GM12875 (cell line): ENCODE measurements at regions not wholly inside any gene's neighbourhood (a gene's known extent, or its start where the extent isn't known, plus 50 kb on each side); places are given as distances from the start of the nearest gene placed in this dataset.

Source experiments
- H3K4me3 ChIP-seq: one replicate; pipeline ENCODE4 v1.5.1; 2011; ENCODE audit warnings: low read depth, low read length, control low read depth
- CTCF ChIP-seq: IDR thresholded peaks from 2 replicates; pipeline ENCODE4 v1.5.1; 2011; ENCODE audit warnings: low read depth, mild to moderate bottlenecking, control low read depth, inconsistent platforms, low read length, moderate library complexity, borderline replicate concordance; ENCODE audit not compliant: insufficient read depth

GRCh38 chr14:53491884-53492277, 338.8 kb upstream of the DDHD1 start:
- H3K4me3 ChIP-seq: no peak overlapping the region
- TF ChIP-seq CTCF: no peak

GRCh38 chr14:53491256-53491883, 338.2 kb upstream of the DDHD1 start:
- TF ChIP-seq CTCF: no peak
- H3K4me3 ChIP-seq: no peak overlapping the region

GRCh38 chr14:53478174-53478573, 325.1 kb upstream of the DDHD1 start:
- H3K4me3 ChIP-seq: no peak overlapping the region
- TF ChIP-seq CTCF: no peak

- no peak overlapping the region for H3K4me3 ChIP-seq
- TF ChIP-seq CTCF: no peak
Measured at GRCh38 chr14:53473480-53473879, 320.4 kb upstream of the DDHD1 start.

- no peak for TF ChIP-seq CTCF
- H3K4me3 ChIP-seq: no peak overlapping the region
Measured at GRCh38 chr14:53472306-53472705, 319.2 kb upstream of the DDHD1 start.

GRCh38 chr14:53470351-53471043, 317.4 kb upstream of the DDHD1 start:
- TF ChIP-seq CTCF: no peak
- H3K4me3 ChIP-seq: no peak overlapping the region

- H3K4me3 ChIP-seq: no peak overlapping the region
- TF ChIP-seq CTCF: no peak
Measured at GRCh38 chr14:53468876-53469275, 315.8 kb upstream of the DDHD1 start.
